H1 (cell line): ENCODE measurements at regions not wholly inside any gene's neighbourhood (a gene's known extent, or its start where the extent isn't known, plus 50 kb on each side); places are given as distances from the start of the nearest gene placed in this dataset.

ENCODE experiments used
- CTCF ChIA-PET: fragments of 300-600 bp; sonication (Branson Sonifier 250); formaldehyde crosslinking; loops from one replicate; lab custom pipeline; 2021; ENCODE audit not compliant: partially characterized antibody; lab: Charles Lee
- POLR2A ChIA-PET: fragments of 300-600 bp; sonication (Branson Sonifier 250); formaldehyde crosslinking; loops from one replicate; lab custom pipeline; 2021; ENCODE audit warnings: inconsistent platforms; ENCODE audit not compliant: partially characterized antibody; lab: Charles Lee
- DNase-seq, 2 experiments: peaks; one replicate each; pipeline versions ENCODE4 v3.0.0 to v3.0.0-alpha.2; 2010 to 2022; ENCODE audit warnings: low spot score in 2 of 2, low read depth in 1 of 2, mixed read lengths in 1 of 2
- FAIRE-seq: peaks from 2 replicates; lab custom pipeline; 2011; peaks lifted over from hg19 to GRCh38; lab: Jason Lieb, UNC
- H2AFZ ChIP-seq: 2 replicates; pipeline ENCODE4 v1.8.1; 2012; ENCODE audit warnings: low read length, inconsistent platforms
- H2AK5ac ChIP-seq: 2 replicates; pipeline ENCODE4 v1.6.1; 2013; ENCODE audit warnings: low read depth, low read length
- H2BK120ac ChIP-seq: replicated peaks from 2 replicates; pipeline ENCODE3; 2013; ENCODE audit warnings: low read depth, low read length, inconsistent platforms
- H2BK12ac ChIP-seq: 2 replicates; pipeline ENCODE4 v1.6.1; 2013; ENCODE audit warnings: low read depth, low read length
- H2BK15ac ChIP-seq: 2 replicates; pipeline ENCODE4 v1.6.1; 2013; ENCODE audit warnings: low read length
- H2BK20ac ChIP-seq: 2 replicates; pipeline ENCODE4 v1.6.1; 2013; ENCODE audit warnings: low read length
- H2BK5ac ChIP-seq: 2 replicates; pipeline ENCODE4 v1.6.1; 2013; ENCODE audit warnings: low read depth, low read length
- H3K14ac ChIP-seq: 2 replicates; pipeline ENCODE4 v1.6.1; 2013; ENCODE audit warnings: inconsistent platforms; ENCODE audit not compliant: insufficient read length
- H3K18ac ChIP-seq: 2 replicates; pipeline ENCODE4 v1.6.1; 2013; ENCODE audit warnings: low read length; ENCODE audit errors: extremely low read depth
- H3K23ac ChIP-seq: 2 replicates; pipeline ENCODE4 v1.6.1; 2013; ENCODE audit warnings: inconsistent platforms; ENCODE audit not compliant: insufficient read length
- H3K23me2 ChIP-seq: 2 replicates; pipeline ENCODE4 v1.6.1; 2013; ENCODE audit warnings: low read depth, low read length
- H3K27ac ChIP-seq: 2 replicates; pipeline ENCODE4 v1.6.1; 2011; ENCODE audit warnings: low read depth, low read length, inconsistent platforms
- H3K27me3 ChIP-seq, 4 experiments: replicated peaks in 1 of 4; 1 replicate in 1 of 4; 2 replicates in 3 of 4; pipeline versions ENCODE4 v1.6.1 to v1.8.1; 2011 to 2013; ENCODE audit warnings: low read length in 3 of 4, mild to moderate bottlenecking in 3 of 4, inconsistent platforms in 2 of 4, mixed read lengths in 2 of 4, moderate library complexity in 1 of 4; ENCODE audit not compliant: control insufficient read depth in 3 of 4, insufficient read depth in 3 of 4; ENCODE audit errors: extremely low read depth in 1 of 4
- H3K36me3 ChIP-seq, 4 experiments: 2 replicates each; pipeline versions ENCODE4 v1.6.1 to v1.8.1; 2011 to 2013; ENCODE audit warnings: mild to moderate bottlenecking in 4 of 4, low read length in 3 of 4, moderate library complexity in 2 of 4, control low read depth in 1 of 4, inconsistent platforms in 1 of 4; ENCODE audit not compliant: insufficient read depth in 4 of 4, control insufficient read depth in 2 of 4
- H3K4ac ChIP-seq: replicated peaks from 2 replicates; pipeline ENCODE3; 2013; ENCODE audit warnings: low read length, low read depth, mixed read lengths, inconsistent platforms; ENCODE audit not compliant: insufficient read length
- H3K4me1 ChIP-seq, 4 experiments: replicated peaks in 1 of 4; 1 replicate in 1 of 4; 2 replicates in 3 of 4; pipeline versions ENCODE4 v1.6.1 to v1.8.1; 2011 to 2013; ENCODE audit warnings: low read length in 3 of 4, inconsistent platforms in 2 of 4, mixed read lengths in 1 of 4; ENCODE audit not compliant: insufficient read depth in 4 of 4, control insufficient read depth in 3 of 4
- H3K4me2 ChIP-seq, 2 experiments: 2 replicates each; pipeline versions ENCODE4 v1.6.1 to v1.8.1; 2011 to 2013; ENCODE audit warnings: low read depth in 2 of 2, low read length in 2 of 2, control low read depth in 1 of 2, inconsistent platforms in 1 of 2, mild to moderate bottlenecking in 1 of 2; ENCODE audit not compliant: insufficient read depth in 1 of 2
- H3K4me3 ChIP-seq, 4 experiments: fragments of 200-600, 300-600 bp in 1 of 4; sonication (generic), shearing (Covaris generic), sonication (Bioruptor Twin) in 1 of 4; 2 replicates each; pipeline versions ENCODE4 v1.5.1 to v1.8.1; 2011 to 2016; ENCODE audit warnings: low read length in 4 of 4, low read depth in 3 of 4, control low read depth in 2 of 4, inconsistent platforms in 2 of 4, mild to moderate bottlenecking in 2 of 4, mixed read lengths in 1 of 4, moderate library complexity in 1 of 4; ENCODE audit not compliant: insufficient read depth in 2 of 4; ENCODE audit errors: extremely low read depth in 1 of 4
- H3K56ac ChIP-seq: replicated peaks from 2 replicates; pipeline ENCODE3; 2013; ENCODE audit warnings: low read depth, mild to moderate bottlenecking, mixed read lengths, low read length, inconsistent platforms; ENCODE audit not compliant: insufficient read length
- H3K79me1 ChIP-seq: 2 replicates; pipeline ENCODE4 v1.6.1; 2013; ENCODE audit warnings: low read depth, low read length, control low read depth
- H3K79me2 ChIP-seq, 2 experiments: 2 replicates each; pipeline versions ENCODE4 v1.6.1 to v1.8.1; 2012 to 2013; ENCODE audit warnings: low read length in 2 of 2, mild to moderate bottlenecking in 2 of 2, inconsistent platforms in 1 of 2; ENCODE audit not compliant: insufficient read depth in 2 of 2, control insufficient read depth in 1 of 2
- H3K9ac ChIP-seq, 4 experiments: replicated peaks in 1 of 4; 1 replicate in 1 of 4; 2 replicates in 3 of 4; pipeline versions ENCODE4 v1.6.1 to v1.8.1; 2011 to 2013; ENCODE audit warnings: low read depth in 3 of 4, low read length in 3 of 4, control low read depth in 2 of 4, mild to moderate bottlenecking in 2 of 4, moderate library complexity in 2 of 4, inconsistent platforms in 1 of 4; ENCODE audit errors: extremely low read depth in 1 of 4
- H3K9me3 ChIP-seq, 2 experiments: 2 replicates each; pipeline versions ENCODE4 v1.6.1 to v1.8.1; 2012 to 2013; ENCODE audit warnings: mild to moderate bottlenecking in 2 of 2, moderate library complexity in 2 of 2, control low read depth in 1 of 2, inconsistent platforms in 1 of 2, low read depth in 1 of 2, low read length in 1 of 2, mixed read lengths in 1 of 2; ENCODE audit not compliant: insufficient read depth in 2 of 2
- H4K20me1 ChIP-seq, 2 experiments: replicated peaks in 1 of 2; 2 replicates each; pipeline versions ENCODE3 to v1.8.1; 2011 to 2013; ENCODE audit warnings: inconsistent platforms in 2 of 2, low read length in 2 of 2, mild to moderate bottlenecking in 1 of 2; ENCODE audit not compliant: insufficient read depth in 2 of 2, control insufficient read depth in 1 of 2
- H4K5ac ChIP-seq: 2 replicates; pipeline ENCODE4 v1.6.1; 2013; ENCODE audit warnings: low read length, low read depth, mixed read lengths, inconsistent platforms; ENCODE audit not compliant: insufficient read length
- H4K8ac ChIP-seq: 2 replicates; pipeline ENCODE4 v1.8.0; 2013; ENCODE audit warnings: mild to moderate bottlenecking, moderate library complexity, low read length, inconsistent platforms; ENCODE audit not compliant: insufficient read depth; ENCODE audit errors: extremely low read depth
- H4K91ac ChIP-seq: replicated peaks from 2 replicates; pipeline ENCODE3; 2013; ENCODE audit warnings: low read length, mixed read lengths, inconsistent platforms; ENCODE audit not compliant: insufficient read length
- BCL11A ChIP-seq, 2 experiments: IDR thresholded peaks; one replicate each; pipeline ENCODE4 v1.6.1; 2011; ENCODE audit warnings: low read depth in 2 of 2, low read length in 2 of 2, mild to moderate bottlenecking in 2 of 2
- EZH2 ChIP-seq: fragments of 200-600 bp; sonication (generic); IDR thresholded peaks from 2 replicates; pipeline ENCODE4 v1.7.1; 2012; ENCODE audit warnings: low read depth, mild to moderate bottlenecking, moderate library complexity, low read length, inconsistent platforms; ENCODE audit not compliant: severe bottlenecking
- GTF2F1 ChIP-seq: IDR thresholded peaks from 2 replicates; pipeline ENCODE4 v1.6.1; 2012; ENCODE audit warnings: low read depth, low read length, improper control_type of control experiment, borderline replicate concordance
- HDAC6 ChIP-seq: IDR thresholded peaks from one replicate; pipeline ENCODE4 v1.7.1; 2012; ENCODE audit warnings: low read depth, mild to moderate bottlenecking, inconsistent platforms, low read length, moderate library complexity
- KDM4A ChIP-seq: IDR thresholded peaks from one replicate; pipeline ENCODE4 v1.7.1; 2012; ENCODE audit warnings: low read depth, mild to moderate bottlenecking, moderate library complexity, low read length, inconsistent platforms; ENCODE audit not compliant: severe bottlenecking
- KDM5A ChIP-seq: fragments of 200-600 bp; IDR thresholded peaks from 2 replicates; pipeline ENCODE4 v1.7.1; 2012; ENCODE audit warnings: mild to moderate bottlenecking, low read length, inconsistent platforms, mixed read lengths
- POLR2AphosphoS5 ChIP-seq: IDR thresholded peaks from 2 replicates; pipeline ENCODE4 v1.6.1; 2011; ENCODE audit warnings: low read depth, low read length
- RBBP5 ChIP-seq: IDR thresholded peaks from 2 replicates; pipeline ENCODE4 v1.7.1; 2012; ENCODE audit warnings: low read depth, mild to moderate bottlenecking, inconsistent platforms, low read length, moderate library complexity, borderline replicate concordance
- SUZ12 ChIP-seq: fragments of 200-600 bp; sonication (generic); IDR thresholded peaks from 2 replicates; pipeline ENCODE4 v1.6.1; 2012; ENCODE audit warnings: mild to moderate bottlenecking, inconsistent platforms, low read length, moderate library complexity, mixed read lengths
- TAF1 ChIP-seq: IDR thresholded peaks from 2 replicates; pipeline ENCODE4 v1.6.1; 2011; ENCODE audit warnings: mild to moderate bottlenecking, low read depth, low read length
- WGBS, 2 experiments: shearing (Covaris generic) in 1 of 2; methylation state at CpG; one replicate each; pipeline versions ENCODE4 v1.1.6 to v1.1.7; 2013 to 2015; ENCODE audit warnings: low lambda C conversion rate in 2 of 2, mixed read lengths in 2 of 2, inconsistent platforms in 1 of 2, low coverage in 1 of 2, missing lambda C conversion rate in 1 of 2; ENCODE audit not compliant: insufficient replicate concordance in 2 of 2, insufficient coverage in 1 of 2, insufficient read length in 1 of 2; ENCODE audit errors: extremely low coverage in 1 of 2, missing lambda C conversion rate in 1 of 2; 5-methylcytosine and 5-hydroxymethylcytosine counted together

GRCh38 chr3:79835701-79836100, 67.9 kb upstream of the ROBO1 start:
- Histone ChIP-seq H3K36me3 (no peaks in the 10 kb centered on the region), H3K27me3 (no peaks in the 10 kb centered on the region), H3K4me2 (no peak overlapping the region), H2AFZ (no peak overlapping the region; the same call in 1 of the 2 replicates), H2BK15ac (no peak overlapping the region), H3K27ac (no peak overlapping the region), H3K9ac (no peak overlapping the region), H2BK12ac (no peak overlapping the region), H3K79me1 (no peaks in the 10 kb centered on the region), H2AK5ac (no peak overlapping the region), H3K23me2 (no peaks in the 10 kb centered on the region), H4K20me1 (no peaks in the 10 kb centered on the region), H3K14ac (no peak overlapping the region), H3K4me3 (no peak overlapping the region), H3K79me2 (no peaks in the 10 kb centered on the region), H3K4me1 (no peaks in the 10 kb centered on the region), H3K56ac (no peak overlapping the region), H3K4ac (no peak overlapping the region), H4K8ac (no peak overlapping the region), H2BK20ac (no peak overlapping the region), H2BK5ac (no peak overlapping the region), H4K91ac (no peak overlapping the region), H2BK120ac (no peak overlapping the region), H3K18ac (no peak overlapping the region), H3K9me3 (no peaks in the 10 kb centered on the region), H4K5ac (no peak overlapping the region), H3K23ac (no peak overlapping the region)
- POLR2A ChIA-PET = no interaction called here
- 89% methylated on average over 4 of the region's 4 CpGs; no CpG with 5 or more reads in 1 of the 2 experiments for WGBS, 2 experiments
- DNase-seq = no peak
- FAIRE-seq = no peak
- CTCF ChIA-PET = no interaction called here
- no peak for TF ChIP-seq SUZ12
- no peak for TF ChIP-seq EZH2
- no peak for TF ChIP-seq KDM4A
- no peak for TF ChIP-seq POLR2AphosphoS5
- TF ChIP-seq KDM5A = no peak
- TF ChIP-seq TAF1 = no peak
- no peak for TF ChIP-seq GTF2F1
- no peak for TF ChIP-seq BCL11A (IDR thresholded peaks at IDR 0.05; ENCODE audit: low read depth in 2 of 2, low read length in 2 of 2)
- TF ChIP-seq HDAC6 = no peak
- no peak for TF ChIP-seq RBBP5
